H1 (cell line): ENCODE measurements at regions not wholly inside any gene's neighbourhood (a gene's known extent, or its start where the extent isn't known, plus 50 kb on each side); places are given as distances from the start of the nearest gene placed in this dataset.

ENCODE experiments used
- CTCF ChIA-PET: fragments of 300-600 bp; sonication (Branson Sonifier 250); formaldehyde crosslinking; loops from one replicate; lab custom pipeline; 2021; ENCODE audit not compliant: partially characterized antibody; lab: Charles Lee
- POLR2A ChIA-PET: fragments of 300-600 bp; sonication (Branson Sonifier 250); formaldehyde crosslinking; loops from one replicate; lab custom pipeline; 2021; ENCODE audit warnings: inconsistent platforms; ENCODE audit not compliant: partially characterized antibody; lab: Charles Lee
- DNase-seq, 2 experiments: peaks; one replicate each; pipeline versions ENCODE4 v3.0.0 to v3.0.0-alpha.2; 2010 to 2022; ENCODE audit warnings: low spot score in 2 of 2, low read depth in 1 of 2, mixed read lengths in 1 of 2
- FAIRE-seq: peaks from 2 replicates; lab custom pipeline; 2011; peaks lifted over from hg19 to GRCh38; lab: Jason Lieb, UNC
- H2AFZ ChIP-seq: 2 replicates; pipeline ENCODE4 v1.8.1; 2012; ENCODE audit warnings: low read length, inconsistent platforms
- H2AK5ac ChIP-seq: 2 replicates; pipeline ENCODE4 v1.6.1; 2013; ENCODE audit warnings: low read depth, low read length
- H2BK120ac ChIP-seq: replicated peaks from 2 replicates; pipeline ENCODE3; 2013; ENCODE audit warnings: low read depth, low read length, inconsistent platforms
- H2BK12ac ChIP-seq: 2 replicates; pipeline ENCODE4 v1.6.1; 2013; ENCODE audit warnings: low read depth, low read length
- H2BK15ac ChIP-seq: 2 replicates; pipeline ENCODE4 v1.6.1; 2013; ENCODE audit warnings: low read length
- H2BK20ac ChIP-seq: 2 replicates; pipeline ENCODE4 v1.6.1; 2013; ENCODE audit warnings: low read length
- H2BK5ac ChIP-seq: 2 replicates; pipeline ENCODE4 v1.6.1; 2013; ENCODE audit warnings: low read depth, low read length
- H3K14ac ChIP-seq: 2 replicates; pipeline ENCODE4 v1.6.1; 2013; ENCODE audit warnings: inconsistent platforms; ENCODE audit not compliant: insufficient read length
- H3K18ac ChIP-seq: 2 replicates; pipeline ENCODE4 v1.6.1; 2013; ENCODE audit warnings: low read length; ENCODE audit errors: extremely low read depth
- H3K23ac ChIP-seq: 2 replicates; pipeline ENCODE4 v1.6.1; 2013; ENCODE audit warnings: inconsistent platforms; ENCODE audit not compliant: insufficient read length
- H3K23me2 ChIP-seq: 2 replicates; pipeline ENCODE4 v1.6.1; 2013; ENCODE audit warnings: low read depth, low read length
- H3K27ac ChIP-seq: 2 replicates; pipeline ENCODE4 v1.6.1; 2011; ENCODE audit warnings: low read depth, low read length, inconsistent platforms
- H3K27me3 ChIP-seq, 4 experiments: replicated peaks in 1 of 4; 1 replicate in 1 of 4; 2 replicates in 3 of 4; pipeline versions ENCODE4 v1.6.1 to v1.8.1; 2011 to 2013; ENCODE audit warnings: low read length in 3 of 4, mild to moderate bottlenecking in 3 of 4, inconsistent platforms in 2 of 4, mixed read lengths in 2 of 4, moderate library complexity in 1 of 4; ENCODE audit not compliant: control insufficient read depth in 3 of 4, insufficient read depth in 3 of 4; ENCODE audit errors: extremely low read depth in 1 of 4
- H3K36me3 ChIP-seq, 4 experiments: 2 replicates each; pipeline versions ENCODE4 v1.6.1 to v1.8.1; 2011 to 2013; ENCODE audit warnings: mild to moderate bottlenecking in 4 of 4, low read length in 3 of 4, moderate library complexity in 2 of 4, control low read depth in 1 of 4, inconsistent platforms in 1 of 4; ENCODE audit not compliant: insufficient read depth in 4 of 4, control insufficient read depth in 2 of 4
- H3K4ac ChIP-seq: replicated peaks from 2 replicates; pipeline ENCODE3; 2013; ENCODE audit warnings: low read length, low read depth, mixed read lengths, inconsistent platforms; ENCODE audit not compliant: insufficient read length
- H3K4me1 ChIP-seq, 4 experiments: replicated peaks in 1 of 4; 1 replicate in 1 of 4; 2 replicates in 3 of 4; pipeline versions ENCODE4 v1.6.1 to v1.8.1; 2011 to 2013; ENCODE audit warnings: low read length in 3 of 4, inconsistent platforms in 2 of 4, mixed read lengths in 1 of 4; ENCODE audit not compliant: insufficient read depth in 4 of 4, control insufficient read depth in 3 of 4
- H3K4me2 ChIP-seq, 2 experiments: 2 replicates each; pipeline versions ENCODE4 v1.6.1 to v1.8.1; 2011 to 2013; ENCODE audit warnings: low read depth in 2 of 2, low read length in 2 of 2, control low read depth in 1 of 2, inconsistent platforms in 1 of 2, mild to moderate bottlenecking in 1 of 2; ENCODE audit not compliant: insufficient read depth in 1 of 2
- H3K4me3 ChIP-seq, 4 experiments: fragments of 200-600, 300-600 bp in 1 of 4; sonication (generic), shearing (Covaris generic), sonication (Bioruptor Twin) in 1 of 4; 2 replicates each; pipeline versions ENCODE4 v1.5.1 to v1.8.1; 2011 to 2016; ENCODE audit warnings: low read length in 4 of 4, low read depth in 3 of 4, control low read depth in 2 of 4, inconsistent platforms in 2 of 4, mild to moderate bottlenecking in 2 of 4, mixed read lengths in 1 of 4, moderate library complexity in 1 of 4; ENCODE audit not compliant: insufficient read depth in 2 of 4; ENCODE audit errors: extremely low read depth in 1 of 4
- H3K56ac ChIP-seq: replicated peaks from 2 replicates; pipeline ENCODE3; 2013; ENCODE audit warnings: low read depth, mild to moderate bottlenecking, mixed read lengths, low read length, inconsistent platforms; ENCODE audit not compliant: insufficient read length
- H3K79me1 ChIP-seq: 2 replicates; pipeline ENCODE4 v1.6.1; 2013; ENCODE audit warnings: low read depth, low read length, control low read depth
- H3K79me2 ChIP-seq, 2 experiments: 2 replicates each; pipeline versions ENCODE4 v1.6.1 to v1.8.1; 2012 to 2013; ENCODE audit warnings: low read length in 2 of 2, mild to moderate bottlenecking in 2 of 2, inconsistent platforms in 1 of 2; ENCODE audit not compliant: insufficient read depth in 2 of 2, control insufficient read depth in 1 of 2
- H3K9ac ChIP-seq, 4 experiments: replicated peaks in 1 of 4; 1 replicate in 1 of 4; 2 replicates in 3 of 4; pipeline versions ENCODE4 v1.6.1 to v1.8.1; 2011 to 2013; ENCODE audit warnings: low read depth in 3 of 4, low read length in 3 of 4, control low read depth in 2 of 4, mild to moderate bottlenecking in 2 of 4, moderate library complexity in 2 of 4, inconsistent platforms in 1 of 4; ENCODE audit errors: extremely low read depth in 1 of 4
- H3K9me3 ChIP-seq, 2 experiments: 2 replicates each; pipeline versions ENCODE4 v1.6.1 to v1.8.1; 2012 to 2013; ENCODE audit warnings: mild to moderate bottlenecking in 2 of 2, moderate library complexity in 2 of 2, control low read depth in 1 of 2, inconsistent platforms in 1 of 2, low read depth in 1 of 2, low read length in 1 of 2, mixed read lengths in 1 of 2; ENCODE audit not compliant: insufficient read depth in 2 of 2
- H4K20me1 ChIP-seq, 2 experiments: replicated peaks in 1 of 2; 2 replicates each; pipeline versions ENCODE3 to v1.8.1; 2011 to 2013; ENCODE audit warnings: inconsistent platforms in 2 of 2, low read length in 2 of 2, mild to moderate bottlenecking in 1 of 2; ENCODE audit not compliant: insufficient read depth in 2 of 2, control insufficient read depth in 1 of 2
- H4K5ac ChIP-seq: 2 replicates; pipeline ENCODE4 v1.6.1; 2013; ENCODE audit warnings: low read length, low read depth, mixed read lengths, inconsistent platforms; ENCODE audit not compliant: insufficient read length
- H4K8ac ChIP-seq: 2 replicates; pipeline ENCODE4 v1.8.0; 2013; ENCODE audit warnings: mild to moderate bottlenecking, moderate library complexity, low read length, inconsistent platforms; ENCODE audit not compliant: insufficient read depth; ENCODE audit errors: extremely low read depth
- H4K91ac ChIP-seq: replicated peaks from 2 replicates; pipeline ENCODE3; 2013; ENCODE audit warnings: low read length, mixed read lengths, inconsistent platforms; ENCODE audit not compliant: insufficient read length
- ASH2L ChIP-seq: fragments of 200-600, 300-600 bp; sonication (generic); IDR thresholded peaks from one replicate; pipeline ENCODE4 v1.7.1; 2017; ENCODE audit warnings: low read length
- BRCA1 ChIP-seq: IDR thresholded peaks from 2 replicates; pipeline ENCODE4 v1.6.1; 2012; ENCODE audit warnings: low read depth, low read length, improper control_type of control experiment
- HDAC6 ChIP-seq: IDR thresholded peaks from one replicate; pipeline ENCODE4 v1.7.1; 2012; ENCODE audit warnings: low read depth, mild to moderate bottlenecking, inconsistent platforms, low read length, moderate library complexity
- POLR2AphosphoS5 ChIP-seq: IDR thresholded peaks from 2 replicates; pipeline ENCODE4 v1.6.1; 2011; ENCODE audit warnings: low read depth, low read length
- SAP30 ChIP-seq: fragments of 300-600 bp; sonication (generic); IDR thresholded peaks from 2 replicates; pipeline ENCODE4 v1.7.1; 2012; ENCODE audit warnings: low read length, moderate library complexity, mild to moderate bottlenecking, inconsistent platforms; ENCODE audit not compliant: insufficient read depth, insufficient replicate concordance
- SUZ12 ChIP-seq: fragments of 200-600 bp; sonication (generic); IDR thresholded peaks from 2 replicates; pipeline ENCODE4 v1.6.1; 2012; ENCODE audit warnings: mild to moderate bottlenecking, inconsistent platforms, low read length, moderate library complexity, mixed read lengths
- TCF12 ChIP-seq: IDR thresholded peaks from 2 replicates; pipeline ENCODE4 v1.6.1; 2011; ENCODE audit warnings: low read depth, mild to moderate bottlenecking, low read length
- YY1 ChIP-seq: IDR thresholded peaks from 2 replicates; pipeline ENCODE4 v1.6.1; 2011; ENCODE audit warnings: low read depth, mild to moderate bottlenecking, low read length
- ZNF274 ChIP-seq: IDR thresholded peaks from 2 replicates; pipeline ENCODE4 v1.7.0; 2012; ENCODE audit warnings: low read length, borderline replicate concordance; ENCODE audit errors: extremely low read depth
- WGBS, 2 experiments: shearing (Covaris generic) in 1 of 2; methylation state at CpG; one replicate each; pipeline versions ENCODE4 v1.1.6 to v1.1.7; 2013 to 2015; ENCODE audit warnings: low lambda C conversion rate in 2 of 2, mixed read lengths in 2 of 2, inconsistent platforms in 1 of 2, low coverage in 1 of 2, missing lambda C conversion rate in 1 of 2; ENCODE audit not compliant: insufficient replicate concordance in 2 of 2, insufficient coverage in 1 of 2, insufficient read length in 1 of 2; ENCODE audit errors: extremely low coverage in 1 of 2, missing lambda C conversion rate in 1 of 2; 5-methylcytosine and 5-hydroxymethylcytosine counted together
- TF ChIP-seq, protein P1 (sequence below), 3 experiments: IDR thresholded peaks; 1 replicate in 2 of 3; 2 replicates in 1 of 3; pipeline versions ENCODE4 v1.5.1 to v1.6.1; 2011; ENCODE audit warnings: low read length in 3 of 3, mild to moderate bottlenecking in 3 of 3, inconsistent platforms in 2 of 3, low read depth in 1 of 3, moderate library complexity in 1 of 3; ENCODE audit not compliant: insufficient read depth in 1 of 3; ENCODE audit errors: control extremely low read depth in 1 of 3
- TF ChIP-seq, protein P2 (sequence below): IDR thresholded peaks from 2 replicates; pipeline ENCODE4 v1.6.1; 2011; ENCODE audit warnings: low read length, improper control_type of control experiment

GRCh38 chr4:66035701-66036100, 365.4 kb upstream of the EPHA5 start:
- H3K9me3 ChIP-seq = no peaks in the 10 kb centered on the region
- no peak overlapping the region for H2BK15ac ChIP-seq
- no peaks in the 10 kb centered on the region for H3K27me3 ChIP-seq
- H3K4me3 ChIP-seq = no peak overlapping the region; a peak in 1 of 8 replicates
- no peak overlapping the region for H2BK12ac ChIP-seq
- no peaks in the 10 kb centered on the region for H3K23me2 ChIP-seq
- 98% methylated on average over 2 of the region's 2 CpGs; no CpG with 5 or more reads in 1 of the 2 experiments for WGBS, 2 experiments
- CTCF ChIA-PET = no interaction called here
- H4K91ac ChIP-seq = no peak overlapping the region
- H3K9ac ChIP-seq = no peak overlapping the region
- no peak overlapping the region for H3K56ac ChIP-seq
- no peak for DNase-seq
- no peaks in the 10 kb centered on the region for H3K79me1 ChIP-seq
- no peak overlapping the region for H3K4me2 ChIP-seq
- no peak overlapping the region for H3K18ac ChIP-seq
- no peaks in the 10 kb centered on the region for H3K36me3 ChIP-seq
- H3K14ac ChIP-seq = no peak overlapping the region
- no peak for FAIRE-seq
- H2BK5ac ChIP-seq = no peak overlapping the region
- H3K4me1 ChIP-seq = peaks cover 0 to 4% (median 0%) of the 10 kb centered on the region in 4 experiments; a peak in 1 of 7 replicates
- H2BK20ac ChIP-seq = no peak overlapping the region
- H4K5ac ChIP-seq = no peak overlapping the region
- no peaks in the 10 kb centered on the region for H3K79me2 ChIP-seq
- H3K23ac ChIP-seq = no peak overlapping the region
- no peak overlapping the region for H3K27ac ChIP-seq
- H3K4ac ChIP-seq = no peak overlapping the region
- no peak overlapping the region for H2AFZ ChIP-seq
- no peaks in the 10 kb centered on the region for H4K20me1 ChIP-seq
- H2BK120ac ChIP-seq = no peak overlapping the region
- H4K8ac ChIP-seq = no peak overlapping the region
- H2AK5ac ChIP-seq = no peak overlapping the region
- POLR2A ChIA-PET = no interaction called here
- no peak for TF ChIP-seq POLR2AphosphoS5
- TF ChIP-seq, protein P1, sequence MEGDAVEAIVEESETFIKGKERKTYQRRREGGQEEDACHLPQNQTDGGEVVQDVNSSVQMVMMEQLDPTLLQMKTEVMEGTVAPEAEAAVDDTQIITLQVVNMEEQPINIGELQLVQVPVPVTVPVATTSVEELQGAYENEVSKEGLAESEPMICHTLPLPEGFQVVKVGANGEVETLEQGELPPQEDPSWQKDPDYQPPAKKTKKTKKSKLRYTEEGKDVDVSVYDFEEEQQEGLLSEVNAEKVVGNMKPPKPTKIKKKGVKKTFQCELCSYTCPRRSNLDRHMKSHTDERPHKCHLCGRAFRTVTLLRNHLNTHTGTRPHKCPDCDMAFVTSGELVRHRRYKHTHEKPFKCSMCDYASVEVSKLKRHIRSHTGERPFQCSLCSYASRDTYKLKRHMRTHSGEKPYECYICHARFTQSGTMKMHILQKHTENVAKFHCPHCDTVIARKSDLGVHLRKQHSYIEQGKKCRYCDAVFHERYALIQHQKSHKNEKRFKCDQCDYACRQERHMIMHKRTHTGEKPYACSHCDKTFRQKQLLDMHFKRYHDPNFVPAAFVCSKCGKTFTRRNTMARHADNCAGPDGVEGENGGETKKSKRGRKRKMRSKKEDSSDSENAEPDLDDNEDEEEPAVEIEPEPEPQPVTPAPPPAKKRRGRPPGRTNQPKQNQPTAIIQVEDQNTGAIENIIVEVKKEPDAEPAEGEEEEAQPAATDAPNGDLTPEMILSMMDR (IDR thresholded peaks at IDR 0.05; ENCODE audit: control extremely low read depth in 1 of 3, insufficient read depth in 1 of 3, low read depth in 1 of 3, low read length in 3 of 3) = no peak
- TF ChIP-seq BRCA1 = no peak
- no peak for TF ChIP-seq YY1
- no peak for TF ChIP-seq SAP30
- TF ChIP-seq ZNF274 = no peak
- no peak for TF ChIP-seq TCF12
- TF ChIP-seq, protein P2, sequence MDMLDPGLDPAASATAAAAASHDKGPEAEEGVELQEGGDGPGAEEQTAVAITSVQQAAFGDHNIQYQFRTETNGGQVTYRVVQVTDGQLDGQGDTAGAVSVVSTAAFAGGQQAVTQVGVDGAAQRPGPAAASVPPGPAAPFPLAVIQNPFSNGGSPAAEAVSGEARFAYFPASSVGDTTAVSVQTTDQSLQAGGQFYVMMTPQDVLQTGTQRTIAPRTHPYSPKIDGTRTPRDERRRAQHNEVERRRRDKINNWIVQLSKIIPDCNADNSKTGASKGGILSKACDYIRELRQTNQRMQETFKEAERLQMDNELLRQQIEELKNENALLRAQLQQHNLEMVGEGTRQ = no peak
- no peak for TF ChIP-seq ASH2L
- TF ChIP-seq SUZ12 = no peak
- TF ChIP-seq HDAC6 = no peak
